T-helper 17 cell (primary cell): ENCODE measurements at regions not wholly inside any gene's neighbourhood (a gene's known extent, or its start where the extent isn't known, plus 50 kb on each side); places are given as distances from the start of the nearest gene placed in this dataset.
"Not testable (repeated sequence)": the region's sequence is repeated elsewhere in the genome, so short reads cannot be mapped to it uniquely, and the experiment has no call there.

Source experiments
- ATAC-seq: fragments of 150-1000 bp; cut with Tn5 transposase; 2 replicates; pipeline ENCODE4 v1.10.0; 2021; ENCODE audit warnings: mild to moderate bottlenecking, moderate library complexity
- DNase-seq, 3 donors: peaks; one replicate each; pipeline versions ENCODE4 v3.0.0 to v3.0.0-alpha.2; 2020 to 2021
- H3K9me3 ChIP-seq: one replicate; pipeline ENCODE4 v1.7.0; 2013; ENCODE audit warnings: low read length, mild to moderate bottlenecking; ENCODE audit not compliant: control insufficient read depth, poor library complexity, severe bottlenecking
- H3K27ac Mint-ChIP-seq: one replicate; pipeline ENCODE4 v1.8.0; 2022; ENCODE audit warnings: mild to moderate bottlenecking, moderate library complexity, mixed read lengths
- H3K27me3 Mint-ChIP-seq: one replicate; pipeline ENCODE4 v1.8.0; 2022; ENCODE audit warnings: mixed read lengths
- H3K36me3 Mint-ChIP-seq: one replicate; pipeline ENCODE4 v1.8.0; 2022; ENCODE audit warnings: low read depth, mixed read lengths
- H3K4me1 Mint-ChIP-seq: one replicate; pipeline ENCODE4 v1.8.0; 2022; ENCODE audit warnings: mild to moderate bottlenecking, mixed read lengths
- H3K4me3 Mint-ChIP-seq: one replicate; pipeline ENCODE4 v1.8.0; 2022; ENCODE audit warnings: mild to moderate bottlenecking, moderate library complexity, mixed read lengths

GRCh38 chr9:33676194-33676745 is 119.1 kb upstream of the PRSS3 start:
- not testable (repeated sequence) for H3K9me3 ChIP-seq, H3K36me3 Mint-ChIP-seq, ATAC-seq, DNase-seq, H3K27ac Mint-ChIP-seq
- Mint-ChIP-seq H3K4me3 (peak overlapping the region; percentile 86), H3K4me1 (peaks cover 10% of the 10 kb centered on the region), H3K27me3 (peaks cover 54% of the 10 kb centered on the region)

- no peaks in the 10 kb centered on the region for H3K9me3 ChIP-seq
- ATAC-seq, result peak; percentile 72
- Mint-ChIP-seq H3K4me3 (peak overlapping the region; percentile 97), H3K27me3 (peaks cover 57% of the 10 kb centered on the region), H3K27ac (peak overlapping the region; percentile 51), H3K4me1 (peaks cover 10% of the 10 kb centered on the region), H3K36me3 (peaks cover 3% of the 10 kb centered on the region)
- peak in 2 of 3 donors; percentile 7 to 12 for DNase-seq
Observed at GRCh38 chr9:33676746-33677505, 118.4 kb upstream of the PRSS3 start.

GRCh38 chr9:33677506-33677809 is 117.9 kb upstream of the PRSS3 start:
- H3K27me3 Mint-ChIP-seq, result peaks cover 62% of the 10 kb centered on the region
- ATAC-seq, result no peak
- H3K27ac Mint-ChIP-seq, result peak overlapping the region; percentile 51
- H3K36me3 Mint-ChIP-seq, result peaks cover 3% of the 10 kb centered on the region
- peaks cover 10% of the 10 kb centered on the region for H3K4me1 Mint-ChIP-seq
- H3K9me3 ChIP-seq, result no peaks in the 10 kb centered on the region
- no peak for DNase-seq
- peak overlapping the region; percentile 97 for H3K4me3 Mint-ChIP-seq

DNA sequence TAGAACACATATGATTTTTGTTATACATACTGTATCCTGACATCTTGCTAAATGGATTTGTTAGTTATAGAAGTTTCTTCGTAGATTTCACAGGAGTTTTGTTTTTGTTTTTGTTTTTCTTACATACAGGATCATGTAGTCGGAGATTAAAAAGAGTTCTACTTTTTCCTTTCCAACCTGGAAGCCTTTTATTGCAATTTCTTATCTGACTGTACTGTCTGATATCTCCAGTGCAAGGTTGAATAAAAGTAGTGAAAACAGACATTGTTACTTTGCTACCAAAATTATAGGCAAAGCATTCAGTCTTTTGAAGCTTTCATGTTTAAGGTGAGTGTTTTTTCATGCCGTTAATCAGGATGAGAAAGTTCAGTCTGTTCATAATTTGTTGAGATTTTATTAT is 117.4 kb upstream of the PRSS3 start:
- Mint-ChIP-seq H3K4me1 (peaks cover 10% of the 10 kb centered on the region), H3K36me3 (peaks cover 3% of the 10 kb centered on the region), H3K4me3 (no peak overlapping the region), H3K27me3 (peaks cover 65% of the 10 kb centered on the region), H3K27ac (no peak overlapping the region)
- DNase-seq, result no peak
- no peak for ATAC-seq
- H3K9me3 ChIP-seq, result no peaks in the 10 kb centered on the region

DNA sequence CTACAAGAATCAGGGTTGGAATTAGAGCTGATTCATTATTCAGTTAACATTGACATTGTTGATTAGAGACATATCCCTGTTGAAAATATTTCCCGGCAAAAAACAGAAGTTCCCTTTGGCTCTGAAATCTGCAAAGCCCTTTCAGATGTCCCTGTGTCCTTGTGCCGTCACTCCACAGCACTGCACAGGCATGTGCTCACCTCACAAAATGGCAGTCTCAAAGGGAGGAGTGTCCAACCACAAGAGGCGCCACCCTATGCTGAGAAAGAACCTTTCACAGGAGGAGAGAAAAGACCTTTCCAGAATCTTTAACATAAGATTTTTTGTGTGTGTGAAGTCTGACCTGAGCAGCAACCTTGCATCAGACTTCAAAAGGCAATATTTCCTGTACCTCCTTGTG is 112.8 kb upstream of the PRSS3 start:
- ATAC-seq (no peak), DNase-seq (no peak)
- no peaks in the 10 kb centered on the region for H3K9me3 ChIP-seq
- Mint-ChIP-seq H3K36me3 (peaks cover 3% of the 10 kb centered on the region), H3K4me3 (no peak overlapping the region), H3K27me3 (peaks cover 69% of the 10 kb centered on the region), H3K4me1 (no peaks in the 10 kb centered on the region), H3K27ac (no peak overlapping the region)

DNA sequence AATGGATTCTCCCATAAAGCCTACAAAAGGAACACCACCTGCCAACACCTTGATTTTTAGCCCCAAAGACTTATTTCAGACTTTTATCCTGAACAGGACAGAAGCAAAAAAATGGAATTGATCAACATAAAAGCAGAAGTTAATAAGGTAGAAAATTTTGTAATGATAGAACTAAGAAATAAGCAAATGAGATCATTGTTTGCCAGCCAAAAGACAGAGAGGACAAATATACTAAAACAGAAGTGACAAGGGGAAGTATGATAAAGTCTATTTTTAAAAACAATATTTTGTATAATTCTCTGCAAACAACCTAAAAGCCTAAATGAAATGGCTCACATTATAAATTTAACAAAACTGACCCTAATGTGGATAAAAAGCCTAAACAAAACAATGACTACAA is 110.5 kb upstream of the PRSS3 start:
- H3K4me3 Mint-ChIP-seq, result no peak overlapping the region
- peaks cover 71% of the 10 kb centered on the region for H3K27me3 Mint-ChIP-seq
- peaks cover 5% of the 10 kb centered on the region for H3K36me3 Mint-ChIP-seq
- no peak overlapping the region for H3K27ac Mint-ChIP-seq
- peaks cover 4% of the 10 kb centered on the region for H3K4me1 Mint-ChIP-seq
- DNase-seq (no peak), ATAC-seq (no peak)
- no peaks in the 10 kb centered on the region for H3K9me3 ChIP-seq

DNA sequence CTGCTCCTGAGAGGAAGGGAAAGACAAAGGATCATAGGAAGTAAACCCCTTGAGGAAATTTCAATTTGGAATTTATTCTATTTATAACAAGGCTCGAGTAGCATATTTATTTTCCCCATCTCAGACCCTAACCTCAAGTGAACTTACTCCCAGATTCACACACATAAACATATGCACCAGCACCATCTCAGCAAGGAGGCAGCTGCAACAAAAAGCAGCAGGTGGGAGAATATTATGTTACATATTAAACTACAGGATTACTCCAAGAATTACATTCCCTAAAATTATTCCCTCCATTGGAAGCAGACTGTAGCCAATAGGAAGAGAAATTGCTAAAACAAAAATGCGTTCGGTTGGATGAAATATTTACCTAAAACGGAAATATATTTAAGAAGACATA is 108.4 kb upstream of the PRSS3 start:
- H3K4me3 Mint-ChIP-seq, result no peak overlapping the region
- peaks cover 5% of the 10 kb centered on the region for H3K36me3 Mint-ChIP-seq
- no peaks in the 10 kb centered on the region for H3K9me3 ChIP-seq
- DNase-seq (no peak), ATAC-seq (no peak)
- no peak overlapping the region for H3K27ac Mint-ChIP-seq
- H3K27me3 Mint-ChIP-seq, result peaks cover 62% of the 10 kb centered on the region
- H3K4me1 Mint-ChIP-seq, result peaks cover 9% of the 10 kb centered on the region

DNA sequence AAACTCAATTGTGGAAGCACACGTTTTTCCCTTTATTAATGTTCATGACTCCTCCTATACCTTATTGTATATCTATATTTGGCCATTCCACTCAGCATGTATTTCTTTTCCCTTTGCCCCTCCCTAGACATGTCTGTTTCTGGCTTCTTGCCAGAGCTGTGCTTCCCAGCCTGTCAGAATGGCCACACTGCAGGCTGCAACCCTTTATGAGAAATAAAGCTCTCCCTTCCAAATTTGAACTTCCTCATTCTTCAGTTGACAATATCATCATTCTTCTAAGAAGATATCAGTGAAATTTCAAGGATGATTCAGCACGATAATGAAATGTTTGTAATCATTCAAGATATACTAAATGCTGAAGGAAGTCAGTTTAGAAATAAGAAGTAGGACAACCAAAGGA is 107.6 kb upstream of the PRSS3 start:
- Mint-ChIP-seq H3K27me3 (peaks cover 58% of the 10 kb centered on the region), H3K4me1 (peaks cover 9% of the 10 kb centered on the region), H3K27ac (no peak overlapping the region), H3K4me3 (no peak overlapping the region), H3K36me3 (peaks cover 5% of the 10 kb centered on the region)
- ATAC-seq, result no peak
- no peaks in the 10 kb centered on the region for H3K9me3 ChIP-seq
- DNase-seq, result no peak

DNA sequence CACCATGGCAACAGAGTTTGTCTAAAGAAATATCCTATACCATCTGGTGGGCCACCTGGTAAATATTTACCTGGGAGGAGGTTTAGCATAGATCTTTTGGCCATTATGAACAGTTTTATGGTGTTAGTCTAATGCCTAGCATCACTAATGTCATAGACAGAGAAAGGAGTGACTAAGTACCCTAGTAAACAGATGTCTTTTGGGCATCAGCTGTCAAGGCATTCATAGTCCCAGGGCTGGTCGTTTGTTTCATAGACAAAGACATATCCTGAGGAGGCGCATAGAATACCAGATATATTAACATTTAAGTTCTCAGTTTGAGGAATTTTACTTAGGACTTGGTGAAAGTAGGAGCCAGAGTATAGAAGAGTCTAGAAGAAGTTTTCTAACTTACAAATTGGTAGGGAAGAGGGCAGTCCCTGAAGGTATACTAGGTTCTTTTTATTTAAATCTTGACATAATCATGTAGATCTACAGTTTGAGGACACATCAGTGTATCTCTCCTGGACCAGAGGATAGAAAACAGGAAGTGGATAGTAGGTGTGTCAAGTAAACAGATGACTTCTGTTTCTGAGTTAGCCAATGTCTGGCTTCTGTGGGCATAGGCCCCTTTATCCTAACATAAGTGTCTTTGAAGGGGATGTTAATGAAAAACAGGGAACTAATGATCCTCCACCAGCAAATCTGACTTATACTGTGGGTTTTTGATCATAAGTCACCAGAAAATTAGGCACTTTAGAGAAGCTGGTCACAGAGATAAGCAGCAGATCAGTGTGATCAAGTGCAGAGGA is 105.0 kb upstream of the PRSS3 start:
- DNase-seq, result no peak
- no peak for ATAC-seq
- Mint-ChIP-seq H3K4me3 (no peak overlapping the region), H3K4me1 (peaks cover 9% of the 10 kb centered on the region), H3K27me3 (peaks cover 53% of the 10 kb centered on the region), H3K27ac (no peak overlapping the region), H3K36me3 (peaks cover 2% of the 10 kb centered on the region)
- H3K9me3 ChIP-seq, result no peaks in the 10 kb centered on the region

DNA sequence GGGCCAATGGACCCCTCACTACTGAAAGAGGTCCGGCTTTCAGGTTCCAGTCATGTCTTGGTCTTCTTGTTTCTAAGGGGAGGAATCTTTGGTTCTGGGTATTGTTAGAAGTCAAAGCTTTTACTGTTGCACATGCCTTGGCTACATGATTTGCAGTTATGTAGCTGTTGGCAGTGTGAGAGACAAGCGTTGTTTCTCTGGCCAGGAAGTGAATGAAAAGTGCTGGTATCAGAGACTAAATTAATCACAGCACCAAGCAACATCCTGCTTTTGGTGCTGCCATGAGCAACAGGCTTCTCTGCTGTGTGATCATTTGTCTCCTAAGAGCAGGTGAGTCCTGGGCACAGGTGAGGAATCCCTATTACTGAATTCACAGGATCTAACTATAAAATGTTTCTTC is 100.1 kb upstream of the PRSS3 start:
- H3K36me3 Mint-ChIP-seq, result no peaks in the 10 kb centered on the region
- H3K27ac Mint-ChIP-seq, result no peak overlapping the region
- ATAC-seq (no peak), DNase-seq (no peak)
- H3K4me1 Mint-ChIP-seq, result peaks cover 5% of the 10 kb centered on the region
- no peaks in the 10 kb centered on the region for H3K9me3 ChIP-seq
- peaks cover 72% of the 10 kb centered on the region for H3K27me3 Mint-ChIP-seq
- H3K4me3 Mint-ChIP-seq, result no peak overlapping the region

- no peak overlapping the region for H3K4me3 Mint-ChIP-seq
- H3K27ac Mint-ChIP-seq, result no peak overlapping the region
- H3K27me3 Mint-ChIP-seq, result peaks cover 67% of the 10 kb centered on the region
- ATAC-seq, result no peak
- DNase-seq, result no peak
- H3K9me3 ChIP-seq, result no peaks in the 10 kb centered on the region
- H3K36me3 Mint-ChIP-seq, result no peaks in the 10 kb centered on the region
- H3K4me1 Mint-ChIP-seq, result peaks cover 2% of the 10 kb centered on the region
Observed at GRCh38 chr9:33695856-33696255, 99.5 kb upstream of the PRSS3 start.

DNA sequence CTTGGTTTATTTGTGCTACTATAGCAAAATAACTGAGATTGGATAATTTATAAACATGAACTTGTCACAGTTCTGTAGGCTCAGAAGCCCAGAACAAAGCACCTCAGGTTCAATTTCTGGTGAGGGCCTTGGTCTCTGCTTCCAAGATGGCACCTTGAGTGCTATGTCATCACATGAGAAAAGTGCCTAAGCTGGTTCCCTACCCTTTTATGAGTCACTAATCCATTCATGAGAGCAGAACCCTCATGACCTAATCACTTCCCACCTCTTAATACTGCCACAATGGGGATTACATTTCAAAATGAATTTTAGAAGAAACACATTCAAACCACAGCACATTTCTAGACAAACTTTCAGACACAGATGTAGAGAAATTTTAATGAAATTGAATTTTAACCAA is 98.2 kb upstream of the PRSS3 start:
- DNase-seq (no peak), ATAC-seq (no peak)
- H3K9me3 ChIP-seq, result no peaks in the 10 kb centered on the region
- H3K36me3 Mint-ChIP-seq, result no peaks in the 10 kb centered on the region
- H3K4me3 Mint-ChIP-seq, result no peak overlapping the region
- peaks cover 70% of the 10 kb centered on the region for H3K27me3 Mint-ChIP-seq
- H3K4me1 Mint-ChIP-seq, result peaks cover 2% of the 10 kb centered on the region
- no peak overlapping the region for H3K27ac Mint-ChIP-seq

GRCh38 chr9:33698267-33698666 is 97.1 kb upstream of the PRSS3 start:
- Mint-ChIP-seq H3K36me3 (no peaks in the 10 kb centered on the region), H3K4me1 (peaks cover 2% of the 10 kb centered on the region), H3K4me3 (no peak overlapping the region), H3K27me3 (peaks cover 68% of the 10 kb centered on the region), H3K27ac (no peak overlapping the region)
- H3K9me3 ChIP-seq, result no peaks in the 10 kb centered on the region
- ATAC-seq, result no peak
- no peak for DNase-seq
